Neutrophil (primary cell): ENCODE measurements at regions not wholly inside any gene's neighbourhood (a gene's known extent, or its start where the extent isn't known, plus 50 kb on each side); places are given as distances from the start of the nearest gene placed in this dataset.
"Not testable (repeated sequence)": the region's sequence is repeated elsewhere in the genome, so short reads cannot be mapped to it uniquely, and the experiment has no call there.

Source experiments
- H3K27ac ChIP-seq: fragments of 200-600 bp; sonication (generic); 2 replicates; pipeline ENCODE4 v1.5.1; 2016; ENCODE audit warnings: mild to moderate bottlenecking, moderate library complexity
- H3K27me3 ChIP-seq: fragments of 200-600 bp; sonication (generic); 2 replicates; pipeline ENCODE4 v1.6.0; 2016; ENCODE audit warnings: mild to moderate bottlenecking
- H3K36me3 ChIP-seq: fragments of 200-600 bp; sonication (generic); 2 replicates; pipeline ENCODE4 v1.5.1; 2017
- H3K4me1 ChIP-seq, 2 experiments: fragments of 200-600 bp in 1 of 2; sonication (generic) in 1 of 2; 1 replicate in 1 of 2; 2 replicates in 1 of 2; pipeline versions ENCODE4 v1.5.1 to v1.6.1; 2013 to 2016; ENCODE audit warnings: low read depth in 1 of 2, low read length in 1 of 2, mild to moderate bottlenecking in 1 of 2, moderate library complexity in 1 of 2; ENCODE audit not compliant: control insufficient read depth in 1 of 2, insufficient read depth in 1 of 2
- H3K4me3 ChIP-seq, 2 experiments: fragments of 200-600 bp in 1 of 2; sonication (generic) in 1 of 2; 1 replicate in 1 of 2; 2 replicates in 1 of 2; pipeline ENCODE4 v1.5.1; 2013 to 2016; ENCODE audit warnings: low read depth in 1 of 2, low read length in 1 of 2, mild to moderate bottlenecking in 1 of 2, moderate library complexity in 1 of 2
- H3K9me3 ChIP-seq: fragments of 200-600 bp; sonication (generic); 2 replicates; pipeline ENCODE4 v1.5.1; 2016
- TF ChIP-seq, protein P1 (sequence below): fragments of 200-600 bp; sonication (generic); IDR thresholded peaks from 2 replicates; pipeline ENCODE4 v1.5.1; 2016; ENCODE audit warnings: antibody characterized with exemption

DNA sequence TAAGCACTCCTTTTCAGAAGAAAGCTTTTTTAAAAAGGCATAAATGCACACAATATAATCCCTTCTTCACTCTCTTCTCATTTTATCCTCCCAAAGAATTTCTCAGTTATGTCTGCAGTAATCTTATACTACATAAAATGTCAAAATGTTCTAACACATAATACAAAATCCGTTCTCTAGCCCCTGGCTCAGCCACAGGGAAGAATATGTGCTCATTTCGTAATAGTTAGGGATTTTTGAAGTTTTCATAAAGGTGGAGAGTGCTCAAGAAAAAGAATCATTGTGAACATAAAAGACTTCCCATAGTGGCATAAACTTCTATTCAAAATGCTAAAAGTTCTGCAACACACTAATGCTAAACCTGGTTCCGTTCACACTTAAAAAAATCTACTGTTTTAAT is 1410.7 kb upstream of the C9orf72 start:
- H3K36me3 ChIP-seq: no peaks in the 10 kb centered on the region

DNA sequence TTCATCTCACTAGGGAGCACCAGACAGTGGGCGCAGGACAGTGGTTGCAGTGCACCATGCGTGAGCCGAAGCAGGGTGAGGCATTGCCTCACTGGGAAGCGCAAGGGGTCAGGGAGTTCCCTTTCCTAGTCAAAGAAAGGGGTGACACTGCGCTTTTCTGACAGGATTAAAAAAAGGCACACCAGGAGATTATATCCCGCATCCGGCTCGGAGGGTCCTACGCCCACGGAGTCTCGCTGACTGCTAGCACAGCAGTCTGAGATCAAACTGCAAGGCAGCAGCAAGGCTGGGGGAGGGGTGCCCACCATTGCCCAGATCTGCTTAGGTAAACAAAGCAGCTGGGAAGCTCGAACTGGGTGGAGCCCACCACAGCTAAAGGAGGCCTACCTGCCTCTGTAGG is 1416.7 kb upstream of the C9orf72 start:
- H3K36me3 ChIP-seq, H3K4me1 ChIP-seq, H3K9me3 ChIP-seq, H3K27ac ChIP-seq, H3K27me3 ChIP-seq, H3K4me3 ChIP-seq: not testable (repeated sequence)

More for the DNA sequence above, 1410.7 kb upstream of the C9orf72 start:
- no peak overlapping the region for H3K27ac ChIP-seq
- no peaks in the 10 kb centered on the region for H3K4me1 ChIP-seq
- no peak overlapping the region for H3K4me3 ChIP-seq
- TF ChIP-seq, protein P1, sequence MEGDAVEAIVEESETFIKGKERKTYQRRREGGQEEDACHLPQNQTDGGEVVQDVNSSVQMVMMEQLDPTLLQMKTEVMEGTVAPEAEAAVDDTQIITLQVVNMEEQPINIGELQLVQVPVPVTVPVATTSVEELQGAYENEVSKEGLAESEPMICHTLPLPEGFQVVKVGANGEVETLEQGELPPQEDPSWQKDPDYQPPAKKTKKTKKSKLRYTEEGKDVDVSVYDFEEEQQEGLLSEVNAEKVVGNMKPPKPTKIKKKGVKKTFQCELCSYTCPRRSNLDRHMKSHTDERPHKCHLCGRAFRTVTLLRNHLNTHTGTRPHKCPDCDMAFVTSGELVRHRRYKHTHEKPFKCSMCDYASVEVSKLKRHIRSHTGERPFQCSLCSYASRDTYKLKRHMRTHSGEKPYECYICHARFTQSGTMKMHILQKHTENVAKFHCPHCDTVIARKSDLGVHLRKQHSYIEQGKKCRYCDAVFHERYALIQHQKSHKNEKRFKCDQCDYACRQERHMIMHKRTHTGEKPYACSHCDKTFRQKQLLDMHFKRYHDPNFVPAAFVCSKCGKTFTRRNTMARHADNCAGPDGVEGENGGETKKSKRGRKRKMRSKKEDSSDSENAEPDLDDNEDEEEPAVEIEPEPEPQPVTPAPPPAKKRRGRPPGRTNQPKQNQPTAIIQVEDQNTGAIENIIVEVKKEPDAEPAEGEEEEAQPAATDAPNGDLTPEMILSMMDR: no peak
- no peaks in the 10 kb centered on the region for H3K27me3 ChIP-seq
- H3K9me3 ChIP-seq: no peaks in the 10 kb centered on the region

DNA sequence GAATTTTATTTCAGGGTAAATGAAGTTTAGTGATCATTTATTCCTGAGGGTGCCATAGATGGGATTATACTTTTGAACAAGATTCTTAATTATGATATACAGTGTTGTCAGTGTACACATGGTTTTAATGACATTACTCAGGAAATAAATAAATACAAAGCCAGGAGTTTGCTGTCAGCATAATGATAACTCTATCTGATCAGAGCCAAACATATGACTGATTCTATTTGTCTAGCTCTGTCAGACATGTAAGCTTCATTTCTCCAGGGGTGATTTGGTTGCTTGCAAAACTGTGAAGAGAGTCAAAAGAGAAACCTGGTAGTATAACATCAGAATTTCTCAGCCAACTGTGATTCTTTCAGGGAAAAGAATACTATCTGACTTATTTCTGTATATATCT is 1425.8 kb upstream of the C9orf72 start:
- Histone ChIP-seq H3K36me3 (no peaks in the 10 kb centered on the region), H3K27me3 (no peaks in the 10 kb centered on the region), H3K4me1 (no peaks in the 10 kb centered on the region), H3K9me3 (no peaks in the 10 kb centered on the region), H3K4me3 (no peak overlapping the region), H3K27ac (no peak overlapping the region)
- TF ChIP-seq, protein P1: no peak

DNA sequence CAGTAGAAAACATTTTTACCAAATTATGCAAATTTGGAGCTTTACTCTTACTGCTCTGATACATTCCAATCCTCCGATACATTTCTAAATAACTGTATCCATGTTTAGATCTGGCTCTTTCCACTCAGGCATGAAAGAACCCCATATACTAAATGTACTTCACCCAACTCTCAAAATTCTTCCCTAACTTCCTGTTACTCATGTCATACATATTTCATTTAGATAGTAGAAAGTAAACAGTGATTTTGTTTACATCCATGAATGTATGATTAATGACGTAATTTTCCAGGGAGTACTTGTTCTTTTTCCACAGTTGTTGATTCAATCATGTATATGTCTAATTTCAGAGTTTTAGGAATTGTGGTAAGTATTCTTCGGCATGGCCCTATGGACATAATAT is 1426.5 kb upstream of the C9orf72 start:
- H3K4me3 ChIP-seq: no peak overlapping the region
- H3K36me3 ChIP-seq: no peaks in the 10 kb centered on the region
- H3K27me3 ChIP-seq: no peaks in the 10 kb centered on the region
- H3K4me1 ChIP-seq: no peaks in the 10 kb centered on the region
- H3K9me3 ChIP-seq: no peaks in the 10 kb centered on the region
- TF ChIP-seq, protein P1: no peak
- no peak overlapping the region for H3K27ac ChIP-seq

DNA sequence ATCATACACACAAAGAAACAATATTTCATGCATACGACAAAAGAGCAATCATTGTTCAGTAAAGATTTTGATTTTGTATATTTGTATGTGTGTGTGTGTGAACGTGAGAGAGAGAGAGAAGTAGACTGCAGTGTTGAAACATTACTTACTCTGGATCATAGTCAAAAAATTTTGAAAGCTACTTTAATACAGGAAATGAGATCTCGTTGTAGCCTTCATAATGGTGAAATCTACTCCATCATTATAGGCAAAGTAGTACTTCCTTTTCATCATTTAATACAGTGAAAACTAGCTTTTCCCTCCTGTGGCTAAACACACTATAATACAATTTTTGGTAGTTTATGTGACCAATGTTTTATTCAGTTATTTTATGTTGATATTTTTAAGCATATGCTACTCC is 1427.7 kb upstream of the C9orf72 start:
- no peaks in the 10 kb centered on the region for H3K4me1 ChIP-seq

DNA sequence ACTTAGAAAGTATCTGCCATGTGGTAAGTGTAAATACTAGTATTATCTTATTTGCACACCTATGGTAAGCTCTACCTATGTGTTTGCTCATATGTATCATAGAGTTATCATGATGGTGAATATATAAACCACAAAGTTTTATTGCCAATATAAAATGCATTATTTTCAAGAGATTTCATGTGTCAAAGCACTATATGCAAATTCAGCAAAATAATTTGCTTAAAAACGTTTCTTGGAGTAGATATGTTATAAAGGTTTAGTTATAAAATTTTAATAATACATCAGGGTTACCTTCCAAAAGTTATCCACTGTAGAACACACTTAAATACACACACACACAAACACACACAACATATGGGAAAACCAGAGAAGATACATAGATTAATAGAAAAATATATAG is 1431.7 kb upstream of the C9orf72 start:
- TF ChIP-seq, protein P1: no peak
- Histone ChIP-seq H3K36me3 (no peaks in the 10 kb centered on the region), H3K9me3 (no peaks in the 10 kb centered on the region), H3K4me1 (no peaks in the 10 kb centered on the region), H3K4me3 (no peak overlapping the region), H3K27ac (no peak overlapping the region), H3K27me3 (no peaks in the 10 kb centered on the region)

More for the DNA sequence above, 1427.7 kb upstream of the C9orf72 start:
- Histone ChIP-seq H3K9me3 (no peaks in the 10 kb centered on the region), H3K27ac (no peak overlapping the region), H3K36me3 (no peaks in the 10 kb centered on the region), H3K4me3 (no peak overlapping the region), H3K27me3 (no peaks in the 10 kb centered on the region)
- TF ChIP-seq, protein P1: no peak
